ENCODE measurements at regions not wholly inside any gene's neighbourhood (a gene's known extent, or its start where the extent isn't known, plus 50 kb on each side); places are given as distances from the start of the nearest gene placed in this dataset.

- dilution Hi-C loops (cut with MboI; ENCODE audit: extremely low pct_ligation_motif_present, low sequenced_read_pairs) = no loop called here
- no peaks in the 10 kb centered on the region for H3K9me3 ChIP-seq (ENCODE audit: control insufficient read depth, low read depth, low read length)
- FAIRE-seq (no peak), DNase-seq (ENCODE audit: low read depth, low spot score) (no peak)
- no peak for TF ChIP-seq EZH2 (IDR thresholded peaks at IDR 0.05; ENCODE audit: low read length)
- TF ChIP-seq CTCF (optimal IDR thresholded peaks at IDR 0.05 in 1 of 3, IDR thresholded peaks at IDR 0.05 in 1 of 3, conservative IDR thresholded peaks at IDR 0.05 in 1 of 3; ENCODE audit: extremely low read depth in 1 of 3, insufficient read depth in 2 of 3, low read length in 3 of 3) = no peak
- H3K4me1 ChIP-seq (ENCODE audit: control insufficient read depth, extremely low read depth, insufficient read depth, low read length) = no peaks in the 10 kb centered on the region
- H3K4me2 ChIP-seq (ENCODE audit: control insufficient read depth, extremely low read depth, insufficient read depth, low read depth, low read length) = no peak overlapping the region
- H4K20me1 ChIP-seq (ENCODE audit: control insufficient read depth, extremely low read depth, insufficient read depth, low read length) = no peaks in the 10 kb centered on the region
- H2AFZ ChIP-seq (ENCODE audit: control insufficient read depth, low read length) = no peak overlapping the region
- no peak overlapping the region for H3K9ac ChIP-seq (ENCODE audit: control insufficient read depth, extremely low read depth, insufficient read depth, low read length)
- no peak overlapping the region for H3K4me3 ChIP-seq (ENCODE audit: control insufficient read depth in 2 of 3, extremely low read depth in 1 of 3, insufficient read depth in 2 of 3, low read depth in 1 of 3, low read length in 3 of 3)
- no peaks in the 10 kb centered on the region for H3K9me1 ChIP-seq (ENCODE audit: control insufficient read depth, extremely low read depth, insufficient read depth, low read length)
- no peaks in the 10 kb centered on the region for H3K36me3 ChIP-seq (ENCODE audit: control insufficient read depth in 2 of 2, extremely low read depth in 1 of 2, insufficient read depth in 2 of 2, low read length in 2 of 2)
- H3K27me3 ChIP-seq (ENCODE audit: control insufficient read depth, extremely low read depth, insufficient read depth, low read length) = no peaks in the 10 kb centered on the region
- no peaks in the 10 kb centered on the region for H3K79me2 ChIP-seq (ENCODE audit: control insufficient read depth, insufficient read depth, low read length)
- H3K27ac ChIP-seq (ENCODE audit: control insufficient read depth, insufficient read depth, low read length) = no peak overlapping the region
Observed at GRCh38 chr13:75963302-75963701, 327.2 kb downstream of the LMO7 start.

- H3K27me3 ChIP-seq (ENCODE audit: control insufficient read depth, extremely low read depth, insufficient read depth, low read length) = no peaks in the 10 kb centered on the region
- DNase-seq (ENCODE audit: low read depth, low spot score) = no peak
- TF ChIP-seq EZH2 (IDR thresholded peaks at IDR 0.05; ENCODE audit: low read length) (no peak), CTCF (optimal IDR thresholded peaks at IDR 0.05 in 1 of 3, IDR thresholded peaks at IDR 0.05 in 1 of 3, conservative IDR thresholded peaks at IDR 0.05 in 1 of 3; ENCODE audit: extremely low read depth in 1 of 3, insufficient read depth in 2 of 3, low read length in 3 of 3) (no peak)
- dilution Hi-C loops (cut with MboI; ENCODE audit: extremely low pct_ligation_motif_present, low sequenced_read_pairs) = no loop called here
- no peak overlapping the region for H2AFZ ChIP-seq (ENCODE audit: control insufficient read depth, low read length)
- H3K9me1 ChIP-seq (ENCODE audit: control insufficient read depth, extremely low read depth, insufficient read depth, low read length) = no peaks in the 10 kb centered on the region
- no peak overlapping the region for H3K4me3 ChIP-seq (ENCODE audit: control insufficient read depth in 2 of 3, extremely low read depth in 1 of 3, insufficient read depth in 2 of 3, low read depth in 1 of 3, low read length in 3 of 3)
- H3K27ac ChIP-seq (ENCODE audit: control insufficient read depth, insufficient read depth, low read length) = no peak overlapping the region
- no peaks in the 10 kb centered on the region for H3K9me3 ChIP-seq (ENCODE audit: control insufficient read depth, low read depth, low read length)
- H3K9ac ChIP-seq (ENCODE audit: control insufficient read depth, extremely low read depth, insufficient read depth, low read length) = no peak overlapping the region
- no peaks in the 10 kb centered on the region for H4K20me1 ChIP-seq (ENCODE audit: control insufficient read depth, extremely low read depth, insufficient read depth, low read length)
- no peaks in the 10 kb centered on the region for H3K36me3 ChIP-seq (ENCODE audit: control insufficient read depth in 2 of 2, extremely low read depth in 1 of 2, insufficient read depth in 2 of 2, low read length in 2 of 2)
- no peak for FAIRE-seq
- no peaks in the 10 kb centered on the region for H3K79me2 ChIP-seq (ENCODE audit: control insufficient read depth, insufficient read depth, low read length)
- no peaks in the 10 kb centered on the region for H3K4me1 ChIP-seq (ENCODE audit: control insufficient read depth, extremely low read depth, insufficient read depth, low read length)
- no peak overlapping the region for H3K4me2 ChIP-seq (ENCODE audit: control insufficient read depth, extremely low read depth, insufficient read depth, low read depth, low read length)
Observed at GRCh38 chr13:75961911-75962310, 325.8 kb downstream of the LMO7 start.
